OCI-LY7 (cell line): ENCODE measurements at regions not wholly inside any gene's neighbourhood (a gene's known extent, or its start where the extent isn't known, plus 50 kb on each side); places are given as distances from the start of the nearest gene placed in this dataset.

ENCODE experiments used
- EZH2phosphoT487 ChIP-seq: fragments of 200-600 bp; sonication (generic); IDR thresholded peaks from 2 replicates; pipeline ENCODE4 v1.6.1; 2018; ENCODE audit warnings: low read depth, borderline replicate concordance, mild to moderate bottlenecking, mixed run types, antibody characterized with exemption, low read length, moderate library complexity, mixed read lengths
- TF ChIP-seq, protein P1 (sequence below): fragments of 200-600 bp; sonication (generic); conservative IDR thresholded peaks from 2 replicates; pipeline ENCODE4 v1.5.1; 2014; ENCODE audit warnings: mild to moderate bottlenecking, antibody characterized with exemption, low read length, moderate library complexity, mixed read lengths

DNA sequence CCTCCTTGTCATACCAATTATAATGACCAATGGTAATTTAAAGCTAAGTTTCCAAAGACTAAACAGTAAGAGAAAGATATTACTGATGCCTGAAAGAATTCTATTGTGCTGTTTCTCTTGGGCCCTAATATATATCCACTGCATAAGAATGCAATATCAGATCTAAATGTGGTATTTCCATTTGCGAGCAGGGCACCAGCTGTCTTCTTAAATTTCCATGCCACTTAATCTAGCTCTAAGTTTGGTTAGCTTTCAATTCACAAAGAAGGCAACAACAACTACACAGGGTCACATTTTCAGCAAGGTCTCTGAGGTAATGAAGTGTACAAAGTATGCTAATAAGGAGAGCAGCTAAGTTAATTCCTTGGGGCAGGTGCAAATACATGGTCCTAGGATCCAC, 315.7 kb downstream of the GPR37 start:
- TF ChIP-seq, protein P1, sequence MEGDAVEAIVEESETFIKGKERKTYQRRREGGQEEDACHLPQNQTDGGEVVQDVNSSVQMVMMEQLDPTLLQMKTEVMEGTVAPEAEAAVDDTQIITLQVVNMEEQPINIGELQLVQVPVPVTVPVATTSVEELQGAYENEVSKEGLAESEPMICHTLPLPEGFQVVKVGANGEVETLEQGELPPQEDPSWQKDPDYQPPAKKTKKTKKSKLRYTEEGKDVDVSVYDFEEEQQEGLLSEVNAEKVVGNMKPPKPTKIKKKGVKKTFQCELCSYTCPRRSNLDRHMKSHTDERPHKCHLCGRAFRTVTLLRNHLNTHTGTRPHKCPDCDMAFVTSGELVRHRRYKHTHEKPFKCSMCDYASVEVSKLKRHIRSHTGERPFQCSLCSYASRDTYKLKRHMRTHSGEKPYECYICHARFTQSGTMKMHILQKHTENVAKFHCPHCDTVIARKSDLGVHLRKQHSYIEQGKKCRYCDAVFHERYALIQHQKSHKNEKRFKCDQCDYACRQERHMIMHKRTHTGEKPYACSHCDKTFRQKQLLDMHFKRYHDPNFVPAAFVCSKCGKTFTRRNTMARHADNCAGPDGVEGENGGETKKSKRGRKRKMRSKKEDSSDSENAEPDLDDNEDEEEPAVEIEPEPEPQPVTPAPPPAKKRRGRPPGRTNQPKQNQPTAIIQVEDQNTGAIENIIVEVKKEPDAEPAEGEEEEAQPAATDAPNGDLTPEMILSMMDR, result no peak
- no peak for TF ChIP-seq EZH2phosphoT487
